Adrenal gland (tissue), 9 donors: ENCODE measurements at regions not wholly inside any gene's neighbourhood (a gene's known extent, or its start where the extent isn't known, plus 50 kb on each side); places are given as distances from the start of the nearest gene placed in this dataset.

Experiments used
- DNase-seq, 7 donors: peaks; one replicate each; pipeline ENCODE4 v3.0.0-alpha.2; 2019 to 2020
- H3K27ac ChIP-seq, 5 donors: fragments of 200-600 bp; sonication (generic) in 4 of 5; 1 replicate in 3 of 5; 2 replicates in 2 of 5; pipeline versions ENCODE4 v1.5.1 to v1.8.0; 2016 to 2020; ENCODE audit warnings: mild to moderate bottlenecking in 1 of 5
- H3K27me3 ChIP-seq: fragments of 200-600 bp; 2 replicates; pipeline ENCODE4 v1.8.0; 2021
- H3K36me3 ChIP-seq, 2 donors: fragments of 200-600 bp; replicated peaks in 1 of 2; 1 replicate in 1 of 2; 2 replicates in 1 of 2; pipeline versions ENCODE4 v1.5.1 to v1.8.0; 2018 to 2022
- H3K4me1 ChIP-seq, 2 donors: fragments of 200-600 bp; replicated peaks in 1 of 2; 1 replicate in 1 of 2; 2 replicates in 1 of 2; pipeline versions ENCODE4 v1.5.1 to v1.8.0; 2018 to 2021
- H3K4me3 ChIP-seq, 4 donors: fragments of 200-600 bp; sonication (generic) in 3 of 4; one replicate each; pipeline ENCODE4 v1.5.1; 2016 to 2018
- H3K9me3 ChIP-seq, 3 donors: fragments of 200-600 bp; sonication (generic) in 1 of 3; replicated peaks in 1 of 3; 1 replicate in 2 of 3; 2 replicates in 1 of 3; pipeline versions ENCODE4 v1.5.1 to v1.8.0; 2016 to 2021
- CTCF ChIP-seq, 6 experiments: fragments of 450-650 bp in 4 of 6; fragments of 200-600 bp in 2 of 6; sonication (generic) in 1 of 6; IDR thresholded peaks; 1 replicate in 5 of 6; 2 replicates in 1 of 6; pipeline versions ENCODE4 v1.5.1 to v1.8.0; 2016 to 2021; ENCODE audit warnings: antibody characterized with exemption in 6 of 6, mild to moderate bottlenecking in 2 of 6, moderate library complexity in 1 of 6
- POLR2A ChIP-seq, 2 donors: fragments of 450-650 bp; IDR thresholded peaks; one replicate each; pipeline ENCODE4 v1.6.1; 2017; ENCODE audit warnings: antibody characterized with exemption in 2 of 2, mild to moderate bottlenecking in 2 of 2, moderate library complexity in 1 of 2
- WGBS, 4 donors: extraction: QIAGEN DNeasy Blood & Tissue Kit in 2 of 4; methylation state at CpG; one replicate each; pipeline versions ENCODE4 v1.1.5 to v1.1.7; 2013 to 2017; 5-methylcytosine and 5-hydroxymethylcytosine counted together
- intact Hi-C, 2 donors: fragments of 100-400 bp; cut with DNase I; formaldehyde crosslinking; loops; one replicate each; pipeline versions ENCODE4 v1.14.1 to v1.15.0; 2022 to 2023
- donor health status: healthy with polysubstance abuse.
- donor health status: Bipolar disorder and iron deficiency.
- donor health status: DM: yes; HTN: yes; CAD: no.
- donor health status: DM: no; HTN: no; CAD: no.
- donor health status: DM: no; HTN: no; CAD: no.

GRCh38 chr12:34336619-34337465 is 314.5 kb downstream of the ALG10 start:
- Histone ChIP-seq H3K4me1 (no peaks in the 10 kb centered on the region), H3K36me3 (no peaks in the 10 kb centered on the region), H3K27me3 (peaks cover 15% of the 10 kb centered on the region), H3K9me3 (no peaks in the 10 kb centered on the region), H3K4me3 (no peak overlapping the region), H3K27ac (no peak overlapping the region)
- 53 to 66% (median 64%) methylated on average over 36 to 53 of the region's 53 CpGs for WGBS, 4 donors
- no peak for DNase-seq
- TF ChIP-seq CTCF (IDR thresholded peaks at IDR 0.05) (no peak), POLR2A (IDR thresholded peaks at IDR 0.05) (no peak)
- intact Hi-C loops = no loop called here

GRCh38 chr12:34338751-34339150 is 316.5 kb downstream of the ALG10 start:
- intact Hi-C loops = no loop called here
- Histone ChIP-seq H3K4me1 (no peaks in the 10 kb centered on the region), H3K27ac (no peak overlapping the region), H3K9me3 (no peaks in the 10 kb centered on the region), H3K4me3 (no peak overlapping the region), H3K36me3 (no peaks in the 10 kb centered on the region), H3K27me3 (peaks cover 11% of the 10 kb centered on the region)
- TF ChIP-seq CTCF (IDR thresholded peaks at IDR 0.05) (no peak), POLR2A (IDR thresholded peaks at IDR 0.05) (no peak)
- no peak for DNase-seq
- 58 to 74% (median 70%) methylated on average over 13 to 22 of the region's 22 CpGs for WGBS, 4 donors

- intact Hi-C loops = no loop called here
- Histone ChIP-seq H3K4me1 (no peaks in the 10 kb centered on the region), H3K4me3 (no peak overlapping the region), H3K27me3 (peaks cover 4% of the 10 kb centered on the region), H3K9me3 (no peaks in the 10 kb centered on the region), H3K36me3 (no peaks in the 10 kb centered on the region), H3K27ac (no peak overlapping the region)
- no peak for DNase-seq
- 44 to 72% (median 60%) methylated on average over 11 to 26 of the region's 26 CpGs for WGBS, 4 donors
- TF ChIP-seq POLR2A (IDR thresholded peaks at IDR 0.05) = no peak
- no peak for TF ChIP-seq CTCF (IDR thresholded peaks at IDR 0.05)
Measured at GRCh38 chr12:34339922-34340321, 317.6 kb downstream of the ALG10 start.

GRCh38 chr12:34340534-34341361 is 318.5 kb downstream of the ALG10 start:
- H3K4me1 ChIP-seq = no peaks in the 10 kb centered on the region
- no peaks in the 10 kb centered on the region for H3K9me3 ChIP-seq
- H3K27ac ChIP-seq = no peak overlapping the region
- no peak overlapping the region for H3K4me3 ChIP-seq
- H3K36me3 ChIP-seq = no peaks in the 10 kb centered on the region
- TF ChIP-seq POLR2A (IDR thresholded peaks at IDR 0.05) (no peak), CTCF (IDR thresholded peaks at IDR 0.05) (no peak)
- H3K27me3 ChIP-seq = peaks cover 4% of the 10 kb centered on the region
- intact Hi-C loops = no loop called here
- 37 to 52% (median 39%) methylated on average over 38 to 49 of the region's 49 CpGs for WGBS, 4 donors
- no peak for DNase-seq
